ENCODE measurements at regions not wholly inside any gene's neighbourhood (a gene's known extent, or its start where the extent isn't known, plus 50 kb on each side); places are given as distances from the start of the nearest gene placed in this dataset.

DNA sequence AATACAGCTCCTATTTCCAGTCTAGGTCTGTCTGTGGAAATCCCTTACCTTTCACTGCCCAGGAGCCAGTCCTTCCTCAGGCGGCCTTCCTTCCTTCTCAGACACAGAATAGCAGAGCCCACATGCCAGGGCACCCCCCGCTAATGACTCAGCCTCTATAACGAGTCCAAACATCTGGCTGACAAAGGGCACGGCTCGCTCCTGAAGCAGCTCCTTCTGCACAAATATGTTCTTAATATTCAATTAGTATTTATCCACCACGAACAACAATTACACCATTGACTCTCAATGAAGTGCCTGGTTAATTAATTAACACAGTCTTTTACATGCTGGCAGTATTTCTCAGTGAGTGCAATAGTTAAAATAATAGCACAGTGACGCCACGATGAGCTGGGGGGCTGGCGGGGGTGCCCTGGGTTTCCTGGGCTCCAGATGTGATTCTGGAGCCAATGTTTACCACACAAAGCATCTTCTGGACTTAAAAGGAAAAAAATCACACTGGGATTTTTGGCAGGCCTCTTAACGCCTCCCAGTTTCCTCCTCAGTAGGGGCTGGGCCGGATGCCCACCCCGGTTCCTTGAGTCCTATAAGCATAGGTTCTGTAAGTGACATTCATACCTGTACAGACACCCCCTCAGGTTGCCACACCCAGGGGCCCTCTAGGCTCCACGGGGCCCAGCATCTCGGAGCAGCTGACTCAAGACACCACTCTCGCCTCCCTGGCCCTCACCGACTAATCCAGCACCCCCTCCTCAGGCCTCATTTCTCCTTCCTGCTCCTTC lies 158.6 kb upstream of the MLN start:
- FAIRE-seq (no peak), DNase-seq (ENCODE audit: insufficient read length, low spot score) (no peak)
- TF ChIP-seq, protein P1, sequence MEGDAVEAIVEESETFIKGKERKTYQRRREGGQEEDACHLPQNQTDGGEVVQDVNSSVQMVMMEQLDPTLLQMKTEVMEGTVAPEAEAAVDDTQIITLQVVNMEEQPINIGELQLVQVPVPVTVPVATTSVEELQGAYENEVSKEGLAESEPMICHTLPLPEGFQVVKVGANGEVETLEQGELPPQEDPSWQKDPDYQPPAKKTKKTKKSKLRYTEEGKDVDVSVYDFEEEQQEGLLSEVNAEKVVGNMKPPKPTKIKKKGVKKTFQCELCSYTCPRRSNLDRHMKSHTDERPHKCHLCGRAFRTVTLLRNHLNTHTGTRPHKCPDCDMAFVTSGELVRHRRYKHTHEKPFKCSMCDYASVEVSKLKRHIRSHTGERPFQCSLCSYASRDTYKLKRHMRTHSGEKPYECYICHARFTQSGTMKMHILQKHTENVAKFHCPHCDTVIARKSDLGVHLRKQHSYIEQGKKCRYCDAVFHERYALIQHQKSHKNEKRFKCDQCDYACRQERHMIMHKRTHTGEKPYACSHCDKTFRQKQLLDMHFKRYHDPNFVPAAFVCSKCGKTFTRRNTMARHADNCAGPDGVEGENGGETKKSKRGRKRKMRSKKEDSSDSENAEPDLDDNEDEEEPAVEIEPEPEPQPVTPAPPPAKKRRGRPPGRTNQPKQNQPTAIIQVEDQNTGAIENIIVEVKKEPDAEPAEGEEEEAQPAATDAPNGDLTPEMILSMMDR (IDR thresholded peaks at IDR 0.05; ENCODE audit: insufficient read depth, missing control alignments) = no peak

DNA sequence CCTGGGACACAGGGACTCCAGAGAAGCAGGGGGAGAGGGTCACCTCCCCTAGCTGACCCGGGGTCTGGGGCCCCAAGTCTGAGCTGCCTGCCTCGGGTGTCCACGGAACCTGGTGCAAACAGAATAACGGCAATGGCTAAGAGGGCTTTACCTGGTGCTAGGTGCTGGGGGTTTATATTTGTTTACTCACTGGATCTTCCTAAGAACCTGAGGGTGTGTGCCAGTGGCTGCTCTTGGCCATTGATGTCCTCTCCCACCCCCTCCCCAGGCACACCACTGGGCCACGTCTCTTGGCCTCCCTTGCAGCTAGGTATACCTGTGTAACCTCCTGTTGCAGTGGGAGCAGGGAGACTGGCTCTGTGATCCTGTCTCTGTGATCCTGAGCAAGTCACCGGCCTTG lies 157.9 kb upstream of the MLN start:
- TF ChIP-seq, protein P1 (IDR thresholded peaks at IDR 0.05; ENCODE audit: insufficient read depth, missing control alignments) = no peak
- peak; percentile 1 for DNase-seq (ENCODE audit: insufficient read length, low spot score)
- FAIRE-seq = no peak

DNA sequence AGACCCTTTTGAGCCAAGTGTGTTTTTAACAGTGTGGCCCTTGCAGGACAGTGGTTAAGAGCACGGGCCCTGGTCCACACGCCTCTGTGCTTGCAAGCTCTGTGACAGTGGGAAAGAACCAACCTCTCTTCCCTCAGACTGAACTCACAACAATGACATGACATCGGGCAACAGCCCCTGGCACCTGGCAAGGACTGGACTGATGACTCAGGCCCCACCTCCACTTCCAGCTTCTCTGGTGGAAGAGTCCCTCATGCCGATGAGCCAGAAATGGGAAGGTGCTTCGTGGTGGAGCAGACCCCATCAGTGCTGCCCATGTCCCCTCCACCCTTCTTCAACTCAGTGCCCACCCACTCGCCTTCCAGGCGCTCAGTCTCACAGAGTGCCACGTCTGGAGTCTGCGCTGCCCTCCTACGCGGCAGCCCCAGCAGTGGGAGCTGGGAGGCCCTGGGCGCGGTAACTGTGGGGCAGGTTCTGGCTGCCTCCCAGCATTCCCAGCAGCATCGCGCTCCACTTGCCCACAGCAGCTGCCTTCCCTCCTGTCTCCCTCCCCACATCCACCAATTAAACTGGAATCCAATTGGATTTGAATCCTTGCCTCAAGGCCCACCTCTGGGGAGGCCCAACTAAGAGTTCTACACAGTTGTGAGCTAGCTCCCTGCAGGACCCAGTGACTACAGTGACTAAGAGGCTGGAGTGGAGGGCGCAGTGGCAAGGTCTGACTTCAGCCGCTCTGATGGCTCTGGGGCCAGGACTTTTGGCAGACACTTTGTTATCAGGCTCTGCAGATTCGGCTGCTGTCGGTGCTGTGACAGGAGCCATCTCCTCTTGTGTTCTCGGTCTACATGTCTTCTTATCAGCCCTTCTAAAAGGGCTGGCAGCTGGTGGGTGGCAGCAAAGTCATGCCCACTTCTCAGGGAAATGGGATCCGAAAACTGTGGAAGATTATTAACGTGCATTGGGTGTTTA lies 156.8 kb upstream of the MLN start:
- TF ChIP-seq, protein P1 (IDR thresholded peaks at IDR 0.05; ENCODE audit: insufficient read depth, missing control alignments) = no peak
- peak; percentile 9 for DNase-seq (ENCODE audit: insufficient read length, low spot score)
- FAIRE-seq = no peak

- DNase-seq (ENCODE audit: insufficient read length, low spot score) = peak; percentile 9
- no peak for FAIRE-seq
- TF ChIP-seq, protein P1 (IDR thresholded peaks at IDR 0.05; ENCODE audit: insufficient read depth, missing control alignments) = no peak
Observed at GRCh38 chr6:33959661-33960344, 156.0 kb upstream of the MLN start.

GRCh38 chr6:33959329-33959651 lies 155.5 kb upstream of the MLN start:
- FAIRE-seq = no peak
- TF ChIP-seq, protein P1 (IDR thresholded peaks at IDR 0.05; ENCODE audit: insufficient read depth, missing control alignments) = no peak
- peak; percentile 9 for DNase-seq (ENCODE audit: insufficient read length, low spot score)

- DNase-seq (ENCODE audit: insufficient read length, low spot score) = peak; percentile 55
- no peak for FAIRE-seq
- TF ChIP-seq, protein P1 (IDR thresholded peaks at IDR 0.05; ENCODE audit: insufficient read depth, missing control alignments) = peak; percentile 50
Observed at GRCh38 chr6:33958526-33959328, 154.9 kb upstream of the MLN start.
